Psoas muscle (tissue), 7 donors: ENCODE measurements at regions not wholly inside any gene's neighbourhood (a gene's known extent, or its start where the extent isn't known, plus 50 kb on each side); places are given as distances from the start of the nearest gene placed in this dataset.
"Not testable (repeated sequence)": the region's sequence is repeated elsewhere in the genome, so short reads cannot be mapped to it uniquely, and the experiment has no call there.

ENCODE experiments used
- ATAC-seq, 4 donors: fragments of 200-7000 bp; cut with Tn5 transposase; one replicate each; pipeline ENCODE4 v1.9.1; 2020; ENCODE audit warnings: moderate library complexity in 3 of 4, mild to moderate bottlenecking in 2 of 4
- DNase-seq, 2 donors: peaks; one replicate each; pipeline ENCODE4 v3.0.0-alpha.2; 2020
- H3K27ac ChIP-seq: fragments of 200-600 bp; one replicate; pipeline ENCODE4 v1.8.0; 2022
- H3K27me3 ChIP-seq, 3 donors: fragments of 200-600 bp in 1 of 3; one replicate each; pipeline versions ENCODE4 v1.6.1 to v1.8.0; 2013 to 2022; ENCODE audit warnings: low read length in 2 of 3, mild to moderate bottlenecking in 2 of 3, moderate library complexity in 1 of 3; ENCODE audit not compliant: insufficient read depth in 3 of 3
- H3K36me3 ChIP-seq, 2 donors: fragments of 200-600 bp in 1 of 2; one replicate each; pipeline versions ENCODE4 v1.6.1 to v1.8.0; 2013 to 2022; ENCODE audit warnings: low read depth in 1 of 2, mild to moderate bottlenecking in 1 of 2, moderate library complexity in 1 of 2; ENCODE audit not compliant: insufficient read depth in 1 of 2
- H3K4me1 ChIP-seq: fragments of 200-600 bp; one replicate; pipeline ENCODE4 v1.8.0; 2022
- H3K4me3 ChIP-seq: fragments of 200-600 bp; one replicate; pipeline ENCODE4 v1.8.0; 2022; ENCODE audit warnings: mild to moderate bottlenecking
- H3K9me3 ChIP-seq: fragments of 200-600 bp; one replicate; pipeline ENCODE4 v1.8.0; 2022
- WGBS, 3 donors: extraction: QIAGEN DNeasy Blood & Tissue Kit; methylation state at CpG; one replicate each; pipeline versions ENCODE4 v1.1.6 to v1.1.7; 2013; 5-methylcytosine and 5-hydroxymethylcytosine counted together
- intact Hi-C, 2 donors: fragments of 100-400 bp; cut with DNase I; formaldehyde crosslinking; loops; one replicate each; pipeline versions ENCODE4 v1.11.0 to v1.14.2; 2022
- TF ChIP-seq, protein P1 (sequence below): fragments of 200-600 bp; IDR thresholded peaks from one replicate; pipeline ENCODE4 v1.8.0; 2022; ENCODE audit warnings: antibody characterized with exemption
- donor health status: healthy with polysubstance abuse.
- donor health status: DM: no; HTN: no; CAD: no; lungs with moderate emphysema.
- donor health status: Bipolar disorder and iron deficiency.
- donor health status: healthy.
- donor health status: DM: yes; HTN: yes; CAD: no.
- donor health status: DM: no; HTN: no; CAD: no.
- donor health status: DM: yes; HTN: yes; CAD: no.

DNA sequence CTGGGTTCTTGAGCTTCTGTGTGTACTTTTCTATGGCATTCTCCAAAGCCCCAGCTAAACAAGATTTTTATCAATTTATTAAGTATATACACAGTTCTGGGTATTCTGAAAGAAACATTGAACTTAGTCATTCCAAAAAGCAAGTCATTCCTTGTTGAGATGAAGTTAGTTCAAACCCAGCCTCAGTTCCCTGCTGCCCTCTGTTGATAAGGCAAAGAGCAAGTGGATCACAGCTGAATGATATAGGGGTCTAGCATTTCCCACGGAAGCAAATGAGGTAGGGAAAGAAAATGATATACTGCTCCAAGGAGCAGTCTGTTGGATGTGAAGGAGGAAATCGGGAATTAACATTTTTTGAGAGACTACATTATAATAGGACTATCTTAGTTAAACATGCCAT, 841.8 kb upstream of the TENM4 start:
- TF ChIP-seq, protein P1, sequence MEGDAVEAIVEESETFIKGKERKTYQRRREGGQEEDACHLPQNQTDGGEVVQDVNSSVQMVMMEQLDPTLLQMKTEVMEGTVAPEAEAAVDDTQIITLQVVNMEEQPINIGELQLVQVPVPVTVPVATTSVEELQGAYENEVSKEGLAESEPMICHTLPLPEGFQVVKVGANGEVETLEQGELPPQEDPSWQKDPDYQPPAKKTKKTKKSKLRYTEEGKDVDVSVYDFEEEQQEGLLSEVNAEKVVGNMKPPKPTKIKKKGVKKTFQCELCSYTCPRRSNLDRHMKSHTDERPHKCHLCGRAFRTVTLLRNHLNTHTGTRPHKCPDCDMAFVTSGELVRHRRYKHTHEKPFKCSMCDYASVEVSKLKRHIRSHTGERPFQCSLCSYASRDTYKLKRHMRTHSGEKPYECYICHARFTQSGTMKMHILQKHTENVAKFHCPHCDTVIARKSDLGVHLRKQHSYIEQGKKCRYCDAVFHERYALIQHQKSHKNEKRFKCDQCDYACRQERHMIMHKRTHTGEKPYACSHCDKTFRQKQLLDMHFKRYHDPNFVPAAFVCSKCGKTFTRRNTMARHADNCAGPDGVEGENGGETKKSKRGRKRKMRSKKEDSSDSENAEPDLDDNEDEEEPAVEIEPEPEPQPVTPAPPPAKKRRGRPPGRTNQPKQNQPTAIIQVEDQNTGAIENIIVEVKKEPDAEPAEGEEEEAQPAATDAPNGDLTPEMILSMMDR: no peak
- DNase-seq (no peak), ATAC-seq (no peak)
- H3K27ac ChIP-seq: no peak overlapping the region
- no peaks in the 10 kb centered on the region for H3K9me3 ChIP-seq
- H3K4me1 ChIP-seq: no peaks in the 10 kb centered on the region
- no peaks in the 10 kb centered on the region for H3K36me3 ChIP-seq
- WGBS, 3 donors: 69 to 80% (median 72%) methylated on average over 2 of the region's 2 CpGs
- H3K4me3 ChIP-seq: no peak overlapping the region
- H3K27me3 ChIP-seq: no peaks in the 10 kb centered on the region
- intact Hi-C loops: no loop called here

DNA sequence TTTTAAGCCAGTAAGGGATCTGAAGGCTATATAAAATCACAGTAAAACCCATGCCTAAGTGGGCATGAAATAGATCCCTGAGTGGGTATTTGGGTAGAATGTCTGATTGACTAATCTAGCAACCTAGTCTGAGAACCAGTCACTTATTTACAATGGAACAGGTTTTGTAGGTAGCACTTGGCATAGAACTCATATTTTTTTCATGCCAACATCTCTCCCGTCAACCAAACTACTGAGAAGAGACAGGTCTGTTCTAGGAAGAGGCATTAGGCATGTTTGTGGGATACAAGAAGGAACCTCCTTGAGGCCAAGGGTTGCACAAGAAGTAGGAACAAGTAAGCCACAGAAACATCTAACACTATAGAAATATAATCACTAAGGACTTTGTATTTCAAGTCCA, 840.4 kb upstream of the TENM4 start:
- ATAC-seq (no peak), DNase-seq (no peak)
- TF ChIP-seq, protein P1: no peak
- Histone ChIP-seq H3K27me3 (no peaks in the 10 kb centered on the region), H3K9me3 (no peaks in the 10 kb centered on the region), H3K4me1 (no peaks in the 10 kb centered on the region), H3K36me3 (no peaks in the 10 kb centered on the region), H3K4me3 (no peak overlapping the region), H3K27ac (no peak overlapping the region)
- intact Hi-C loops: no loop called here
- 26 to 42% (median 26%) methylated on average over 1 of the region's 1 CpG for WGBS, 3 donors

DNA sequence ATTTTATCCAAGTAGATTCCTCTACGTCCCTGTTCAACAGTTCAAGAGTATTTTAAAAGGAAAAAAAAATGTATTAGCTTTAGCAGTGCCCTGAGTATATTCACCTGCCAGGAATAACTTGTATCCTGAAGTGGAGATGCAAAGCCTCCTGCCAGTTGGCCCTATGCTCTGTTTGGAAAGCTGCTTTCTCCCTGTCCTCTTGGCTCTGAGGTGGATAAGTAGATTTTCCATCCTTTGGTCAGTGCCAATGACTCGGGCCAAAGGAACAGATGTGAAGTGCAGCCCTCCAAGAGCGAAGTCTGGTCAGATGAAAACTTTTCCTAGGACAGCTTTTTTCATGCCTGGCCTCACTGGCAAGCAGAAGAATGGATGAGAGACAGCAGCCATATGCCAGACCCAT, 839.9 kb upstream of the TENM4 start:
- 10 to 22% (median 16%) methylated on average over 3 of the region's 3 CpGs for WGBS, 3 donors
- H3K4me3 ChIP-seq: no peak overlapping the region
- H3K27ac ChIP-seq: no peak overlapping the region
- no peaks in the 10 kb centered on the region for H3K4me1 ChIP-seq
- H3K27me3 ChIP-seq: no peaks in the 10 kb centered on the region
- intact Hi-C loops: no loop called here
- ATAC-seq (peak in 1 of 4 donors; percentile 33), DNase-seq (peak in 1 of 2 donors; percentile 49)
- H3K9me3 ChIP-seq: no peaks in the 10 kb centered on the region
- TF ChIP-seq, protein P1: no peak
- no peaks in the 10 kb centered on the region for H3K36me3 ChIP-seq

DNA sequence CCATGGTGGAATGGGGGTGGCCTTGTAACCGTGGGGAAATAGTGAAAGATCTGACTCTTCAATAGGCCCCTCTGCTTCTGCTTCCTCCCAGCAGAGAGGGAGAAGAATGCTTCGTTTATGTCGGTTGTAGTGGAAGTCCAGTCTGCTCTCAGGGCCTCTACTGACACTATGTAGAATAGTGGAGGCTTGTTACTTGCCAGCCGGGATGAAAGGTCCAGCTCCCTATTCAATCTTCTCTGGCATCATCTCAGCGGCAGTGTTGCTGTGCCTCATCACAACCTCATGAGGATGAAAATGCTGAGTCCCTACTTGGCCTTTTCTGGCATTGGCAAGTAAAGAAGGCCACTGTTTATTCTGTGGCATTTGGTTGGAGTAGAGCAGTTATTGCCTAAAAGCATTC, 820.9 kb upstream of the TENM4 start:
- TF ChIP-seq, protein P1: no peak
- WGBS, 3 donors: 68 to 79% (median 78%) methylated on average over 5 of the region's 5 CpGs
- intact Hi-C loops: no loop called here
- Histone ChIP-seq H3K4me3 (no peak overlapping the region), H3K27me3 (no peaks in the 10 kb centered on the region), H3K27ac (no peak overlapping the region), H3K9me3 (no peaks in the 10 kb centered on the region), H3K4me1 (no peaks in the 10 kb centered on the region), H3K36me3 (no peaks in the 10 kb centered on the region)
- no peak for DNase-seq
- ATAC-seq: no peak

DNA sequence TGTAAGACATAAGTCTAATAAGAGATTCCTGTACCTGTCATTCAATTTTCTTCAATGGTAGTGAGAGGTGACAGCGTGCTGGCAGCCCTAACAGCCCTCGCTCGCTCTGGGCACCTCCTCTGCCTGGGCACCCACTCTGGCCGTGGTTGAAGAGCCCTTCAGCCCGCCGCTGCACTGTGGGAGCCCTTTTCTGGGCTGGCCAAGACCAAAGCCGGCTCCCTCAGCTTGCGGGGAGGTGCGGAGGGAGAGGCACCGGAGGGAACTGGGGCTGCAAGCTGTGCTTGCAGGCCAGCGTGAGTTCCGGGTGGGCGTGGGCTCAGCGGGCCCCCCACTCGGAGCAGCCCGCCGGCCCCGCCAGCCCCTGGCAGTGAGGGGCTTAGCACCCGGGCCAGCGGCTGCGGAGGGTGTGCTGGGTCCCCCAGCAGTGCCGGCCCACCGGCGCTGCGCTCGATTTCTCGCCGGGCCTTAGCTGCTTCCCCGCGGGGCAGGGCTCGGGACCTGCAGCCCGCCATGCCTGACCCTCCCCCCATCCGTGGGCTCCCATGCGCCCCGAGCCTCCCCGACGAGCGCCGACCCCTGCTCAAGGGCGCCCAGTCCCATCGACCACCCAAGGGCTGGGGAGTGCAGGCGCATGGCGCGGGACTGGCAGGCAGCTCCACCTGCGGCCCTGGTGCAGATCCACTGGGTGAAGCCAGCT, 816.6 kb upstream of the TENM4 start:
- H3K27me3 ChIP-seq, H3K4me1 ChIP-seq, H3K4me3 ChIP-seq, H3K36me3 ChIP-seq, H3K27ac ChIP-seq, H3K9me3 ChIP-seq, ATAC-seq, intact Hi-C loops: not testable (repeated sequence)
- WGBS, 3 donors: 83 to 92% (median 88%) methylated on average over 36 to 45 of the region's 45 CpGs
- peak in 1 of 2 donors; percentile 46 for DNase-seq
